ENCODE measurements at regions not wholly inside any gene's neighbourhood (a gene's known extent, or its start where the extent isn't known, plus 50 kb on each side); places are given as distances from the start of the nearest gene placed in this dataset.

DNA sequence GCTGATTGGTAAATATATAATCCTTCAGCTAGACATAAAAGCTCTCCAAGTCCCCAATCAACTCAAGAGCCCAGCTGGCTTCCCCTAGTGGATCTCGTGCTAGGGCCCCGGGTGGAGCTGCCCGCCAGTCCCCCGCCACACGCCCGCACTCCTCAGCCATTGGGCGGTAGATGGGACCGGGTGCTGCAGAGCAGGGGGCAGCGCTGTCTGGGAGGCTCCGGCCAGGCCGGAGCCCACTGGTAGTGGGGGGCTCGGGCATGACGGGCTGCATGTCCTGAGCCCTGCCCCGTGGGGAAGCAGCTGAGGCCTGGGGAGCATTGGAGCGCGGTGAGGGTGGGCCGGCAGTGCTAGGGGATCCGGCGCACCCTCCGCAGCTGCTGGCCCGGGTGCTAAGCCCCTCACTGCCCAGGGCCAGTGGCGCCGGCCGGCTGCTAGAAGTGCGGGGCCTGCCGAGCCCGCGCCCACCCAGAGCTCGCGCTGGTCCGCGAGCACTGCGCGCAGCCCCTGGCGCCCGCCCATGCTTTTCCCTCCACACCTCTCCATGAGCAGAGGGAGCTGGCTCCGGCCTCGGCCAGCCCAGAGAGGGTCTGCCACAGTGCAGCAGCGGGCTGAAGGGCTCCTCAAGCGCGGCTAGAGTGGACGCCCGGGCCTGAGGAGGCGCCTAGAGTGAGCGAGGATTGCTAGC lies 1680.6 kb upstream of the RAG2 start:
- no peaks in the 10 kb centered on the region for H3K27me3 ChIP-seq (ENCODE audit: insufficient read depth, low read length)
- no peak overlapping the region for H3K9ac ChIP-seq (ENCODE audit: low read length)
- no peak overlapping the region for H2AFZ ChIP-seq (ENCODE audit: low read depth, low read length, poor library complexity, severe bottlenecking)
- RAD21 ChIA-PET (ENCODE audit: low non-redundant PET in 1 of 2, low total read pairs in 2 of 2, uncharacterized antibody in 2 of 2, unreplicated experiment in 2 of 2) = no interaction called here
- H3K4me1 ChIP-seq (ENCODE audit: control insufficient read depth in 1 of 2, insufficient read depth in 2 of 2, low read length in 2 of 2) = no peaks in the 10 kb centered on the region
- no peaks in the 10 kb centered on the region for H4K20me1 ChIP-seq (ENCODE audit: insufficient read depth)
- no peak for ATAC-seq
- H3K36me3 ChIP-seq (ENCODE audit: control insufficient read depth in 1 of 2, insufficient read depth in 2 of 2, low read length in 2 of 2) = no peaks in the 10 kb centered on the region
- TF ChIP-seq CBX3 (IDR thresholded peaks at IDR 0.05; ENCODE audit: low read depth) (no peak), EZH2 (IDR thresholded peaks at IDR 0.05) (no peak), ZFX (IDR thresholded peaks at IDR 0.05) (no peak), MAX (IDR thresholded peaks at IDR 0.05) (no peak), POLR2AphosphoS5 (IDR thresholded peaks at IDR 0.05; ENCODE audit: low read depth, low read length) (no peak), ZNF274 (IDR thresholded peaks at IDR 0.05; ENCODE audit: low read depth, low read length) (no peak), CEBPB (IDR thresholded peaks at IDR 0.05; ENCODE audit: low read depth) (no peak), ATF3 (IDR thresholded peaks at IDR 0.05) (no peak), SRF (IDR thresholded peaks at IDR 0.05; ENCODE audit: low read depth) (no peak), ZBTB33 (IDR thresholded peaks at IDR 0.05; ENCODE audit: extremely low read depth, insufficient replicate concordance, low read length) (no peak), TCF7L2 (IDR thresholded peaks at IDR 0.05; ENCODE audit: borderline replicate concordance, extremely low read depth, insufficient read depth, insufficient read length) (no peak), SIN3A (IDR thresholded peaks at IDR 0.05; ENCODE audit: low read depth) (no peak), RAD21 (IDR thresholded peaks at IDR 0.05; ENCODE audit: low read depth) (no peak), FOSL1 (IDR thresholded peaks at IDR 0.05; ENCODE audit: low read depth) (no peak), EGR1 (IDR thresholded peaks at IDR 0.05; ENCODE audit: low read depth) (no peak), JUND (IDR thresholded peaks at IDR 0.05) (no peak)
- POLR2A ChIA-PET = no interaction called here
- CTCF ChIA-PET = no interaction called here
- BruUV-seq (replicated peaks) = no TSS peak
- no peaks in the 10 kb centered on the region for H3K9me2 ChIP-seq (ENCODE audit: insufficient read depth)
- no peak overlapping the region for H3K4me3 ChIP-seq (replicated peaks in 1 of 2; ENCODE audit: low read depth in 1 of 2, low read length in 2 of 2)
- H3K79me2 ChIP-seq (ENCODE audit: insufficient read depth, low read length) = no peaks in the 10 kb centered on the region
- intact Hi-C loops (cut with micrococcal nuclease) = no loop called here
- DNase-seq (ENCODE audit: low read depth, low spot score) = no peak
- H3K9me3 ChIP-seq (ENCODE audit: control insufficient read depth in 1 of 2, insufficient read depth in 1 of 2, low read depth in 1 of 2, low read length in 2 of 2) = peaks cover 0 to 15% of the 10 kb centered on the region in 2 experiments; a peak in 2 of 4 replicates
- H3K27ac ChIP-seq (ENCODE audit: low read depth, low read length) = no peak overlapping the region
- H3K4me2 ChIP-seq (ENCODE audit: low read length) = no peak overlapping the region
